HG03103 (cell line): ENCODE measurements at regions not wholly inside any gene's neighbourhood (a gene's known extent, or its start where the extent isn't known, plus 50 kb on each side); places are given as distances from the start of the nearest gene placed in this dataset.
A peak's percentile ranks its signal among the peaks of the same experiment; 100 is the strongest.

Experiments used
- ATAC-seq: cut with Tn5 transposase; IDR thresholded peaks from one replicate; pipeline ENCODE4 v1.9.1; 2021; ENCODE audit warnings: low read depth; ENCODE audit not compliant: unreplicated experiment

DNA sequence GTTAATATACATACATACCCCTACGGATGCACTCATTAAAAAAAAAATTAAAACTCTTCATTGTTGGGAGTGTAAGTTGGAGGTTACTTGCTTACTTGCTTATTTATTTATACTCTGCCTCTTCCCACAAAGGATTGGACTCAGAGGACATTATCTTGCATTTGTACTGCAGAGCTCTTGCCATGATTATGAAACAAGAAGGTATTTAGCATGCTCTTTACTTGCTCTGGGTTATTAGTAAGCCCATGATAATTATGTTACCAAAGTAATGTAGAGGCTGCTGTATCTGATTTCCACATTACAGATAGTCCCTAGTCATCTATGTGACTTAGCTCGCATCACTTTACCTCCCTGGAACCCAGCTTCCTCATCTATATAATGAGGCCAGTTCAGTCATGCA lies 355.1 kb upstream of the PTBP2 start:
- ATAC-seq: no peak

DNA sequence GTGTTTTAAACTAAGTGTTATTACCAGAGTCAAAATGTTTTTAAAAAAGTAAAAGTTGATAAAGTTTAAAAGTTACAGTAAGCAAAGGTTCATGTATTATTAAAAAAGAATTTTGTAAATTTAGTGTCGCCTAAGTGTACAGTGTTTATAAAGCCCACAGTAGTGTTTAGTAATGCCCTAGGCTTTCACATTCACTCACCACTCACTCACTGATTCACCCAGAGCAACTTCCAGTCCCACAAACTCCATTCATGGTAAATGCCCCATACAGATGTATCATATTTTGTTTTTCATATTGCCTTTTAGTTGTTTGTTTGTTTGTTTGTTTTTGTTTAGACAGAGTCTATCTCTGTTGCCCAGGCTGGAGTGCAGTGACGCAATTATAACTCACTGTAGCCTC lies 353.8 kb upstream of the PTBP2 start:
- ATAC-seq: no peak

DNA sequence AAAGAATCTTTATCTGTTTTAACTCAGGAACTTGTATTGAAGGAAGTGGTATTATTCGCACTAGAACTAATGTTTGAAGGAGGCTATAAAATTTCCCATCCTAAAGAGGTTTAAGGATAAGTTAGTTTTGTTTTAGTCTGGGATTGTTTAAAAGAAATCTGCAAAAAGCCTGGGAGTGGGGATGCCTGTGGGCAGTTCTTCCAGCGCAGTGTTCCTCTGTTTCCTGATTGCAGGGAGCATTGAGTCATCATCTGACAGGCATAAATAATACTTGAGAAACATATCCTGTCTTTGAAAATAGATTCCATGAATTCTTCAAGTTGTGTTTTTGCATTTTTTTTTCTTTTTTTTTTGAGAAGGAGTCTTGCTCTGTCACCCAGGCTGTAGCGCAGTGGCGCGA lies 350.8 kb upstream of the PTBP2 start:
- no peak for ATAC-seq

DNA sequence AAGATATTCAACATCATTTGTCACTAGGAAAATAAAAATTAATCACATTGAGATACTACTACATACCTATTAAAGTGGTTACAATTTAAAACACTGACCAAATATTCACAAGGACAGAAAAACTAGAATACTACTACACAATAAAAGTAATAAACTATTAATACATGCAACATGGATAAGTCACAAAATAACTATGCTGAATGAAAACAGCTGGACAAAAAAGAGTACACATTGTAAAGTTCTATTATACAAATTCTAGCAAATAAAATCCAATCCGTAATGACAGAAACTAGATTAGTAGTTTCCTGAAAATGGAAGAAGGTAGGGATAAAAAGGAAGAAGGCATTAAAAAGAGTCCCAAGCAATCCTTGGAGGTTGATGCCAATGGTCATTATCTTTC lies 348.7 kb upstream of the PTBP2 start:
- ATAC-seq: no peak

DNA sequence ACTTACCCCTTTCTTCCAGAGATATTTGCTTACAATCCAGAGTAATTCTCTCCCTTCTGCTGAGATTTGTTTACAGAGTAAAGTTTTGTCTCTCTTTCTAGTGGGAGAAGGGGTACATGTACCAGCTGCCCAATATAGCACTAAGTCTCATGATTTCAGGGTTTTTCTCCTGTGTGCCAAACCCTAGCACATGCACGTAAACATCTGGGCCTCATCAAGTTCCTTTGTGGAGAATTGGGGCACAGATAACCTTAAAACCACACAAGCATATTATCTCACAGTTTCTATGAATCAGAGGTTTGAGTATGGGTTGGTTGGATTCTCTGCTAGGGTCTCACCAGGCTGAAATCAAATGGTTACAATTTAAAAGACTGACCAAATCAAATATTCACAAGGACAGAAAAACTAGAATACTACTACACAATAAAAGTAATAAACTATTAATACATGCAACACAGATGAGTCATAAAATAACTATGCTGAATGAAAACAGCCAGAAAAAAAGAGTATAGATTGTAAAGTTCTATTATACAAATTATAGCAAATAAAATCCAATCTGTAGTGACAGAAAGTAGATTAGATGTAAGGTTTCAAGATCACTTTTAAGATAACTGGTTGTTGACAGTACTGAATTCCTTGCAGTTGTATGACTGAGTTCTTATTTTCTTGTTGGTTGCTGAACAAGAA lies 347.4 kb upstream of the PTBP2 start:
- no peak for ATAC-seq

DNA sequence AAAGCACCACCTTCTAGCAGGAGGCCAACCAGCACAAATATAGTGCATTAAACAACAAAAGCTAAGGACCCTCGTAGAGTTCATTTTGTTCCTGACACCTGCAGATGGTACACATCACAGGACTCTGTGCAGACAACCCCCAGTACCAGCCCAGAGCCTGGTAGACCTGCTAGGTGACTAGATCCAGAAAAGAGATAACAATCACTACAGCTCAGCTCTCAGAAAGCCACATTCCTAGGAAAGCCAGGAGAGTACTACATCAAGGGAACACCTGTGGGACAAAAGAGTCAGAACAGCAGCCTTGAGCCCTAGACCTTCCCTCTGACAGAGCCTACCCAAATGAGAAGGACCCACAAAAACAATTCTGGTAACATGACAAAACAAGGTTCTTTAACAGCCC lies 344.7 kb upstream of the PTBP2 start:
- no peak for ATAC-seq

DNA sequence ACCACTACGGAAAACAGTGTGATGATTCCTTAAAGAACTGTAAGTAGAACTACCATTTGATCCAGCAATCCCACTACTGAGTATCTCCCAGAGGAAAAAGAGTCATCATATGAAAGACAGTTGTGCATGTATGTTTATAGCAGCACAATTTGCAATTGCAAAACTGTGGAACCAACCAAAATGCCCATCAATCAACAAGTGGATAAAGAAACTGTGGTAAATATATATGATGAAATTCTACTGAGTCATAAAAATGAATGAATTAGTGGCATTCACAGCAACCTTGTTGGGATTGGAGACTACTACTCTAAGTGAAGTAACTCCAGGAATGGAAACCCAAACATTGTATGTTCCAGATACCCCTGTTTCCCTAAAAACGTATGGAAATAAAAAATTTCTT lies 337.0 kb upstream of the PTBP2 start:
- ATAC-seq: no peak

DNA sequence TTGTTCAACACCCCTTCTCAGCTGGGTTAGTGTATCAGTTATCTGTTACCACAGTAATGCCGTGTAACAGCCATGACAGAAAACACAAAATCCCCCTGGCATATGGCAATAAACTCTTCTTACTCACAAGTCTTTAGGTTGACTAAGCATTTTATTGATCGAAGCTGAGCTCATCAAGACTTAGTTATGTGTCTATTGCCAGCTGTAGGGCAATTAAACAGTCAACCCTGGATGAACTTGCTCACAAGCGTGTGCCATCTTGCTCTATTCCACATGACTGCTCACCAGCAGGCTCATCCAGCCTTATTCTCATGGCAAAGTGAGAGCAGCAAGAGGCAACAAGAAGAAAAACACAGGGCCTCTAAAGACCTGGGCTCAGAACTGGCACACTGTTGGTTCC lies 333.8 kb upstream of the PTBP2 start:
- no peak for ATAC-seq

DNA sequence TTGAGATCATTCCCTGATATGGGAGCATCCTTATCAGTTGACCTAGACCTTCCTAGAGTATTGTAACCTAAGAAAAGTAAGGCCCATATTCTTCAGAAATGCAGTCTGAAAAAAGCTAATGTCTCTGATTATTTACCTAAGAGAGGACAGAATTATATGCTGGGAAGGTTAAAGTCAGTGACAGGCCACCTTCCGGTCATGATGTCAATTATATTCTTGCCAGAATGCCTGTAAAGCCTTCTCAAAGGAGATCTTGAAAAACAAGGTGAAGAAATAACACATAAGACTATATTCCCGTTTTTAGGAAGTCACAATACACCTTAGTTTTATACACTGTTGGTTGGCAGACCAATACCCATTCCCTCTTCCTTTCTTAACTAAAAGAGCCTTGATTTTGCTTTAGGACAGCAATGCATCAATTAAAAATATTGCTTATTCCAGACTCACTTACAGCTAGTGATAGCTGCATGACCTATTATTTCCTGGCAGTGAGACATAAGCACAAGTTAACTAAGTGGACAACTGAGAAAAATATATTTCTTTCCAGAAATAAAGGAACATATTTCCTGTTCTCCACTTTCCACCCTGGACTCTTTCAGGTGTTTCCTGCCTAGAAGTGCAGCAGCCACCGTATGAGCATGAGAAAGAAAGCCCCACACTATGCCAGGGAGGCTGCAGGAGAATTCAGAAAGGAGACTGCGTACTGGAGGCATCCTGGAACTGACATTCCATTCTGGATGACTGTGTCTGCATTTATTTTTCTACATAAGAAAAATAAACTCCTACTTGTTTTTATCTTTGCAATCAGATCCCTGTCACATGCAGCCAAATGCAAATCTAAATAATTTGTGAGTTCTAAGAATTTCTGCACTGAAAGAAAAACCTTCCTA lies 332.9 kb upstream of the PTBP2 start:
- ATAC-seq: no peak

DNA sequence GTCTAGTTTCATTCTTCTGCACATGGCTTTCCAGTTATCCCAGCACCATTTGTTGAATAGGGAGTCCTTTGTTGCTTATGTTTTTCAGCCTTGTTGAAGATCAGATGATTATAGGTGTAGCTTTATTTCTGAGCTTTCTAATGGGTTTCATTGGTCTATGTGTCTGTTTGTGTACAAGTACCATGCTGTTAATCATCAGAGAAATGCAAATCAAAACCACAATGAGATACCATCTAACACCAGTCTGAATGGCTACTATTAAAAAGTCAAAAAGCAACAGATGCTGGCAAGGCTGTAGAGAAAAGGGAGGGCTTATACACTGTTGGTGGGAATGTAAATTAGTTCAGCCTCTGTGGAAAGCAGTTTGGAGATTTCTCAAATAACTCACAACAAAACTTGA lies 321.5 kb upstream of the PTBP2 start:
- no peak for ATAC-seq

DNA sequence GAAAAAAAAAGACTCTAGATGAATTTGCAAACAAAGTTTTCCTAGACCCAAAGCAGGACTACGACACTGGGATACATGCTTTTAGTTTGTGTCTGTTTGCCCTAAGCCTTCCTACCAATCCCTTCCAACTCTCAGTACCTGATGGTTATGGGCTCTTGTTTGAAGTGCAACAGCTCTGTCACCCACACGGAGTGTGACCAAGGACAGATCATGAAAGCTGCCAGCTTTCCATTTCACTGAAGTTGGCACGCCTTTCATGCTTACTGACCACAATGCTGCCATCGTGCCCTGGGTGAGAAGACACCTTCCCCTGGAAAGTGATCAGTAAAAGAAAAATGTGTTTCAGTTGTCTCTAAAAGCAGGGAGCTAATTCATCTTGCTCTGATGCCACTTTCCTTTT lies 312.5 kb upstream of the PTBP2 start:
- no peak for ATAC-seq

DNA sequence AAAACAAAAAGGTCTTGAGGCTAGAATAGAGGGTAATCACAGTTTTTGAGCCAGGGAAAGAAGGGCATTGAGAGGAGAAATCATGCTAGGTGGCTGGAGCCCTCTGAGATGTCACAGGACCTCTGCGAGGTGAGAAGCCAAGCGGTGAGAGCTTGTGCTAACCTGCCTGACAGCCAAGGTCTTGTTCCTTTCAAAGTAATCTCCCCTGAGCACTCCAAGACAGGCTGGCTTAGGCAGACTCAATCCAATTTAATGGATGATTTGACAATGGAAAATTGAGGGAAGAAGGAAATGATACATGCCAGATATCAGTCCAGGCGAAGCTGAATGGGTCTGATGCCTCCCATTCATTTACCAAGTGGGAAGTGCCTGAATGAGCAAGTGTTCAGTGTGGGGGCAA lies 311.9 kb upstream of the PTBP2 start:
- no peak for ATAC-seq

DNA sequence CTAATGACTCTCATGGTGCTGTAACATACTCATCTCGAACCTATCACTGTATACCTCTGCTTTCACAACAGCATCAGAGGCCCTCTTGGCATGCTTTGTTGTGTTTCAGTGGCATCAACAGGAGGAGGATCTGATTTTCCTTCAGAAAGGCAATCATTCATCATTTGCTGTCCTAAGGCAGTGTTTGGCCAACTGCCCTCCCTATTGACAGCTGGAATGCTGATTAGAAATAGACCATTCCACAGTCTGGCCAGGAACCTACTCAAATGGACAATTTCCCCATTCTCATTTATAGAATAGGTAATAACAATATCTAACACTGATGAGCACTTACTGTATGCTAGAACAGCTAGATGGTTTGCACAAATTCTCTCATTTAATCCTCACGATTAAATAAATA lies 310.6 kb upstream of the PTBP2 start:
- no peak for ATAC-seq

DNA sequence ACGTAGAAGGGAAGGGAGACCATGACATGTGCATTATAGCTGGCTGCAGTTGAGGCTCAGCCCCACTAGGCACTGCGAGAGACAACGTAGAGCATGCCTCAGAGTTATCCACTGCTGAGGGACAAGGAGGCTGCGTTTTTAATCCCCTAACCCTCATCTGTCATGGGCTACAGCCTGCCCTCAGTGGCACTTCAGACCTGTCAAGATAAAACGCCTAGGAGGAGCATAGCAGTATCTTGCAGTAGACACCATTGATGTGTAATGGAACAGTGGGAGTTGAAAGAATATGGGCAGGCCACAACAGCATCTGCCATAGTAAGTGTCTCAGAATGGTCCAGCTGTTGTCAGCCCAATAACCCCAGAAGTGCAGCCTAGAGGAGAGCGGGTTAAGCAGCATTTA lies 307.0 kb upstream of the PTBP2 start:
- ATAC-seq: no peak

DNA sequence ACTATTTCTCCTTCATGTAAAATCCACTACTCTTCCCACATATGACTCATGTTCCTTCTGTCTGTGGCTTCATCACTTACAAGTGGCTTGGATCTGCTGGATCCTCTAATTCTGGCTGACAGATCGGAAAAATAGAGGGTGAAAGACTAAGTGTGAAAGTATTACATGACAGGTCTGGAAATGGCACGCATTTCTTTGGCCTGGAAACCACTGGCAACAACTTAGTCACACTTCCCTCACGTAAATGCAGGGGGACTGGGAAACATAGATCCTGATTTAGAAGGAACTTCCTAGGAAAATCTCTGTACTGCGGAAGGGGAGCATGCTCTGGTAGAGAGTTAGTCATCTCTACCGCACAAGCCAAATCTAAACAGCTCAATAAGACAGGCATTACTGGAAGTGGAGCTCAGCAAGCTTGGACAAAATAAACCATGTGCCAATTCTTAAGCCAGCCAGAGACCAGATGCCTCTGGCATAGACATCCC lies 305.4 kb upstream of the PTBP2 start:
- no peak for ATAC-seq

DNA sequence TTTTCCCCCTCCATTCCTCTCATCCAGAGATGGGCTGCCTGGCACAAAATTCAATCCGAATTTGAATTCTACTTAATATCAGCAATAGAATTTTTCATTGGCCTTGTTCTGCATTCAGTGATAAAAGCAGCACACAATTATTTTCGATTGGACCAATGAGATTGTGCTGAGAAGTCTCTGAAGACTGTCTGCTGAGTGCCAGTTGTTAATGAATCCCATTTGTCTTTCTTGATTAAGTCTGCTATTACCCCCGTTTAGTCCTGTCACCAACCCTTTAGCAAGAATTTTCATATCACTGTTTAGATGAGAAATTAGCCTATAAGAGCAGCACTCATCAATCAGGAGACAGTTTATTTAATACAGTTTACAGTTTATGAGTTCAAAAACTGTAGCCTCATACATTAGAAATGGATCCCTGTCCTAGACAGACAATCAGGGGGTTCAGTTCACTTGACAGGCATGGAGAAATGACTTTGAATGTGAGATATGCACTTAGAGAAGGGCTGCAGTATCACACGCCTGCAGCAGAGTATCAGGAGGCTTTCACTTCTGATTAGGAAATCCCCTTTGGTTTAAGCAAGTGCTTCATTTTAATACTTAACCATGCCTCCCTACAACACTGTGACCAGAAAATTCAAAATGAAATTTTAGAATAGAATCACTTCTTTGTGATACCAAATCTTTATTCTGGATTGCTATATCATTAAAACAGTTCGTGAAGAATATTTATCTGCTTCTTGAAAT lies 304.7 kb upstream of the PTBP2 start:
- peak; percentile 77 for ATAC-seq

DNA sequence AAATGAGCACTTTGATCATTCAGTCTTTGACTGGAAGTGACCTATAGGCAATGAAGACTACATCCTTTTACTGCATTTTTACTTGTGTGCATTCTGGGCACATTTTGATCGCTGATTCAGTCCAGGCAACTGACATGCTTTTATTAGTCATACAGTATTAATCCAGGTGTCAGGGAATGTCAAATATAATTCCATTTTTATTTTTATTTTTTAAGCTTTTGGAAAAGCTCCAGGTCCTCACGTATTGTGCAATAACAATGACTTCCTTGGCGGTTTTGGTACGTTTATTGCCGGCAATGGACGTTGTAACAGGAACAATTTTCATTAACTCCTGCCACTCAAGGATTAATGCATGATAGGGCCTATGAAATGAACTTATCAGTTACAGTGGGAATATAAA lies 302.6 kb upstream of the PTBP2 start:
- no peak for ATAC-seq

DNA sequence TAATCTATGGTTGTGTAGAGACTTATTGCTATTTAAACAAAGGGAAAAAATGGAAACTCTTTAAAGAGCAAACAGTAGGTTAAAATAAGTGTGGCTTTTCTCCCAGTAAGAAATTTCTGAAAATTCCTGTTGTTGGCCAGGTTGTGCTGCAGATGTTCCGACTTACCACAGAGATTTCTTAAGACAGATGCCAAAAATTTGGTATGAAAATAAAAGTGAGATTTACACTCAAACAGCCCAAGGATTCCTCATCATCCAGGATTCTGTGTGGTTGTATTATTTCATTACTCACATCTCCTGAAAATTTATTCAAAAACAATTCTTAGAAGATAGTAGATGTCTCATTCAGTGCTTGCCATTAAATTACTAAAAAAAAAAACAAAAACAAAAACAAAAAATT lies 296.7 kb upstream of the PTBP2 start:
- no peak for ATAC-seq

DNA sequence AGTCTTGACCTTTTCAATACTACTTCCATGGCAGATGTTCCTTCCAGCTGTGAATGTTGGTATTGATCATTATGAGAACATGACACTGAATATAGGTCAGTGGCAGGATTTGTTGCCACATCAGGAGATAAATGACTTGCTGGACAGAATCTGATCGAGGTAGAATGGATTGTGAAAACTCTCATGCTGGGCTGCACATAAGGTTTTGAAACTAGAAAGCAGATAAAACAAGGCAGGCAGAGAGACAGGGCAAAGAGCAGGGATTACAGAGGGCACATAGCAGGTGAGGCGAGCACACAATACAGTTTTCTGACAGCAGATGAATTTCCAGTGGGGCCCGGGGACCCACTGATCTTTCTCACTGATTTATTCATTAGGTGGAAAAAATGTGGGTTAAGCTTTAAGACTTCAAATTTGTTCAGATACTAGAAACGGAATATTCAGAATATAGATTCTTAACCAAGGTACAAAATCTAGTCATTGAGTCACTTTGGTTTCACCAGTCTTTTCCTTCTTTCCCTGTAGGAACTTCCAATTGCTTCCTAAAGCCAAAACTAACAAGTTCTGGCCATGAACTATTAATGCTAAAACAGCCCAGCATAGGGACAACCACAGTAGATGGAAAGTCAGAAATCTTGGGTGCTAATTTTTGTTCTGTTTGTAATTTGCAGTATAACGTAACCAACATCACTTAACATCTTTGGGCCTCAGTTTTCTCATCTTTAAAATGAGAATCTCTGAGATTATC lies 296.0 kb upstream of the PTBP2 start:
- no peak for ATAC-seq

DNA sequence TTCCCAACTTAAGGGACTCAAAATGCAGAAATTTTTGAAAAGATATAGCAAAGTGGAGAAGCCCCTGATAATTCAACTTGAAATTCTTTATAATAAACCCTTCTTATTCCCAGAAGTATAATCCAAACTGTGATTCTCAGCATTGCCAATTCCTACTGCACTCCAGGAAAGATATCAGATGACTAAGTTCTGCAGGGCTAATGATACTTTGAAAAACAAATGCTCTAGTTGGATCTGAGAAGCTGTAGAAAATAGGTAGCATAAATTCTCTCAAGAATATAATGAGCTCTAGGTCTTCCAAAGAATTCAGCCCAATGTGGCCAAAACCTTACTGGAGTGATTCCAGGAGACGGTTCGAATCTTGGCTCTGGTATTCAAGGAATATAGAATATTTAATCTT lies 294.0 kb upstream of the PTBP2 start:
- ATAC-seq: no peak

DNA sequence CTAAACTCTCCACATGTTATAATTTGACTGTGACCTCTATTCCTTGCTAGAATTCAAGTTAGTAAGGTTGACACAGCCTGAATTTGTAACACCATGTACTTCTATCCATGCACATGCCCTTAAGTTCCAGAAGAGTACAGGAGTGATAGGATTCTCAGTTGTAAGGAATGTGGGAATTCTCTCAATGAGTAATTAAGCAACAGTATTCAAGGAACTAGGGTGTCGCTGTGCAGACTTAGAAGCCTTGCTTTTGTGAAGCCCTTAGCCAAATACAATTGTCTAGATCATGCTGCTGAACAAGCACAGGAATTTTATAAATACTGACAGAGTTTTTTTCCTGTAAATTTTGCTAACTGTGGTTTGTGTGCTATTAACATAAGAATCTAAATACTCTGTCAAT lies 276.3 kb upstream of the PTBP2 start:
- no peak for ATAC-seq
